Ovary (tissue), 7 donors: ENCODE measurements at regions not wholly inside any gene's neighbourhood (a gene's known extent, or its start where the extent isn't known, plus 50 kb on each side); places are given as distances from the start of the nearest gene placed in this dataset.
A peak's percentile ranks its signal among the peaks of the same experiment; 100 is the strongest.

Source experiments
- DNase-seq, 5 donors: peaks; one replicate each; pipeline ENCODE4 v3.0.0-alpha.2; 2019 to 2020
- H3K27ac ChIP-seq, 2 donors: fragments of 200-600 bp; one replicate each; pipeline versions ENCODE4 v1.5.1 to v1.8.0; 2019 to 2022
- H3K27me3 ChIP-seq: fragments of 200-600 bp; one replicate; pipeline ENCODE4 v1.8.0; 2022
- H3K36me3 ChIP-seq: fragments of 200-600 bp; sonication (generic); one replicate; pipeline ENCODE4 v1.5.1; 2019
- H3K4me1 ChIP-seq: one replicate; pipeline ENCODE4 v1.8.1; 2013; ENCODE audit warnings: mild to moderate bottlenecking, moderate library complexity; ENCODE audit not compliant: insufficient read depth
- H3K4me3 ChIP-seq: fragments of 200-600 bp; sonication (generic); one replicate; pipeline ENCODE4 v1.5.1; 2017
- H3K9me3 ChIP-seq, 2 donors: fragments of 200-600 bp in 1 of 2; sonication (generic) in 1 of 2; one replicate each; pipeline versions ENCODE4 v1.5.1 to v1.8.1; 2013 to 2019; ENCODE audit warnings: mild to moderate bottlenecking in 1 of 2, moderate library complexity in 1 of 2
- EP300 ChIP-seq: sonication (generic); formaldehyde crosslinking; IDR thresholded peaks from one replicate; pipeline ENCODE4 v1.6.1; 2017; ENCODE audit warnings: antibody characterized with exemption
- POLR2A ChIP-seq: fragments of 450-650 bp; IDR thresholded peaks from one replicate; pipeline ENCODE4 v1.6.1; 2017; ENCODE audit warnings: antibody characterized with exemption, mild to moderate bottlenecking, moderate library complexity
- WGBS, 3 donors: extraction: QIAGEN DNeasy Blood & Tissue Kit in 1 of 3; methylation state at CpG; one replicate each; pipeline versions ENCODE4 v1.1.5 to v1.1.7; 2013 to 2017; 5-methylcytosine and 5-hydroxymethylcytosine counted together
- intact Hi-C, 4 donors: fragments of 100-400 bp; cut with DNase I; formaldehyde crosslinking; loops; one replicate each; pipeline versions ENCODE4 v1.11.0 to v1.15.1; 2022 to 2023
- TF ChIP-seq, protein P1 (sequence below), 3 donors: fragments of 450-650 bp in 2 of 3; fragments of 200-600 bp in 1 of 3; IDR thresholded peaks; one replicate each; pipeline versions ENCODE4 v1.5.1 to v1.8.0; 2016 to 2022; ENCODE audit warnings: antibody characterized with exemption in 3 of 3, mild to moderate bottlenecking in 1 of 3
- donor health status: DM: no; HTN: no; CAD: no; lungs with moderate emphysema.
- donor health status: DM: no; HTN: no; CAD: no.
- donor health status: Bipolar disorder and iron deficiency.
- donor health status: DM: no; HTN: no; CAD: no.
- donor health status: DM: yes; HTN: yes; CAD: no.

- H3K9me3 ChIP-seq = no peaks in the 10 kb centered on the region
- H3K27me3 ChIP-seq = no peaks in the 10 kb centered on the region
- no peaks in the 10 kb centered on the region for H3K36me3 ChIP-seq
- peaks cover 4% of the 10 kb centered on the region for H3K4me1 ChIP-seq
- intact Hi-C loops = no loop called here
- H3K4me3 ChIP-seq = peak overlapping the region; percentile 22
- WGBS, 3 donors = 29 to 40% (median 37%) methylated on average over 15 of the region's 15 CpGs
- H3K27ac ChIP-seq = no peak overlapping the region
- DNase-seq = peak in 3 of 5 donors; percentile 13 to 44 (median 32)
- TF ChIP-seq POLR2A (no peak), EP300 (no peak)
- TF ChIP-seq, protein P1, sequence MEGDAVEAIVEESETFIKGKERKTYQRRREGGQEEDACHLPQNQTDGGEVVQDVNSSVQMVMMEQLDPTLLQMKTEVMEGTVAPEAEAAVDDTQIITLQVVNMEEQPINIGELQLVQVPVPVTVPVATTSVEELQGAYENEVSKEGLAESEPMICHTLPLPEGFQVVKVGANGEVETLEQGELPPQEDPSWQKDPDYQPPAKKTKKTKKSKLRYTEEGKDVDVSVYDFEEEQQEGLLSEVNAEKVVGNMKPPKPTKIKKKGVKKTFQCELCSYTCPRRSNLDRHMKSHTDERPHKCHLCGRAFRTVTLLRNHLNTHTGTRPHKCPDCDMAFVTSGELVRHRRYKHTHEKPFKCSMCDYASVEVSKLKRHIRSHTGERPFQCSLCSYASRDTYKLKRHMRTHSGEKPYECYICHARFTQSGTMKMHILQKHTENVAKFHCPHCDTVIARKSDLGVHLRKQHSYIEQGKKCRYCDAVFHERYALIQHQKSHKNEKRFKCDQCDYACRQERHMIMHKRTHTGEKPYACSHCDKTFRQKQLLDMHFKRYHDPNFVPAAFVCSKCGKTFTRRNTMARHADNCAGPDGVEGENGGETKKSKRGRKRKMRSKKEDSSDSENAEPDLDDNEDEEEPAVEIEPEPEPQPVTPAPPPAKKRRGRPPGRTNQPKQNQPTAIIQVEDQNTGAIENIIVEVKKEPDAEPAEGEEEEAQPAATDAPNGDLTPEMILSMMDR (IDR thresholded peaks at IDR 0.05) = no peak
Observed at GRCh38 chr7:15839416-15840100, 153.1 kb upstream of the MEOX2 start.

- no peak overlapping the region for H3K27ac ChIP-seq
- intact Hi-C loops = no loop called here
Observed at GRCh38 chr7:15838265-15838664, 151.8 kb upstream of the MEOX2 start.

DNA sequence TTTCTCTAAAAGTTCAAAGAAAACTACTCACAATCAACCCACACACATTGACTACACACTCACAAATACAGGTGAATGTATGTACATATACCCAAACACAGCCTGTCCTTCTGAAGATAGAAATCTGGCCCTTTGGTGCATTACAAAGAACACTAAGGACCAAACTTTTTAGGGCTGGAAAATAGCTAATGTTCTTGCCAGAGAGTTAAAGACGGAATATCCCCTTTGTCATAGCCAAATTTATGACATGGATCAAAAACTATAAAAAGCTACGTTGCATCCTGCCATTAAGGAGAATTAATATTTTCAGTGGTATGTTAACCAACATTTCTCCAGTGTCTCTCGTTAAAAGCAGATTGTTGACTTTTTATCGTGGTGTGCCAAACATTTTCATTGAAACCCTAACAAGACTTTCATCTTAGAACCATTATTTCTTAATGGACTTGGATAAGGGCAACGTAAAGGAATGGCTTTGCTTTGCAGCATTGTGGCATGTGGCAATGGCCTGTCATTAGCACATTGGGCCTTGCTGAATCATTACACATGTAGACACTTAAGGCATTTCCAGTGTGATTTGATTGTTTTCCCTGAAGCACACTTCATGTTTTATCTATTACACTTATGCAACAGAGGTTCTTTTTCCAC lies 150.9 kb upstream of the MEOX2 start:
- intact Hi-C loops = no loop called here
- no peaks in the 10 kb centered on the region for H3K36me3 ChIP-seq
- WGBS, 3 donors = 18 to 27% (median 27%) methylated on average over 5 of the region's 5 CpGs
- H3K4me1 ChIP-seq = peaks cover 12% of the 10 kb centered on the region
- no peak overlapping the region for H3K4me3 ChIP-seq
- no peaks in the 10 kb centered on the region for H3K27me3 ChIP-seq
- no peak overlapping the region for H3K27ac ChIP-seq
- no peaks in the 10 kb centered on the region for H3K9me3 ChIP-seq
- TF ChIP-seq EP300 = no peak
- TF ChIP-seq POLR2A = no peak
- TF ChIP-seq, protein P1 (IDR thresholded peaks at IDR 0.05) = no peak
- no peak for DNase-seq

More at GRCh38 chr7:15838265-15838664, 151.8 kb upstream of the MEOX2 start:
- no peaks in the 10 kb centered on the region for H3K36me3 ChIP-seq
- TF ChIP-seq EP300 (no peak), POLR2A (no peak)
- TF ChIP-seq, protein P1 (IDR thresholded peaks at IDR 0.05) = no peak
- no peak overlapping the region for H3K4me3 ChIP-seq
- no peaks in the 10 kb centered on the region for H3K9me3 ChIP-seq
- H3K27me3 ChIP-seq = no peaks in the 10 kb centered on the region
- peaks cover 8% of the 10 kb centered on the region for H3K4me1 ChIP-seq
- WGBS, 3 donors = 87 to 92% (median 89%) methylated on average over 2 of the region's 2 CpGs
- DNase-seq = no peak

GRCh38 chr7:15836651-15837050 lies 150.2 kb upstream of the MEOX2 start:
- no peak overlapping the region for H3K27ac ChIP-seq
- peaks cover 12% of the 10 kb centered on the region for H3K4me1 ChIP-seq
- intact Hi-C loops = no loop called here
- H3K36me3 ChIP-seq = no peaks in the 10 kb centered on the region
- H3K4me3 ChIP-seq = no peak overlapping the region
- H3K27me3 ChIP-seq = no peaks in the 10 kb centered on the region
- no peak for DNase-seq
- no peaks in the 10 kb centered on the region for H3K9me3 ChIP-seq
- TF ChIP-seq POLR2A = no peak
- TF ChIP-seq, protein P1 (IDR thresholded peaks at IDR 0.05) = no peak
- WGBS, 3 donors = 75 to 81% (median 75%) methylated on average over 2 of the region's 2 CpGs
